ENCODE measurements at regions not wholly inside any gene's neighbourhood (a gene's known extent, or its start where the extent isn't known, plus 50 kb on each side); places are given as distances from the start of the nearest gene placed in this dataset.

- Histone ChIP-seq H3K79me2 (ENCODE audit: control insufficient read depth, insufficient read depth, low read length) (no peaks in the 10 kb centered on the region), H4K20me1 (replicated peaks; ENCODE audit: control insufficient read depth, extremely low read depth, insufficient read depth, low read length) (no peaks in the 10 kb centered on the region), H3K9me3 (replicated peaks; ENCODE audit: control insufficient read depth, insufficient read depth, low read length) (no peaks in the 10 kb centered on the region), H3K36me3 (ENCODE audit: control insufficient read depth in 2 of 2, extremely low read depth in 1 of 2, insufficient read depth in 2 of 2, low read length in 2 of 2) (no peaks in the 10 kb centered on the region), H2AFZ (ENCODE audit: low read depth, low read length) (no peak overlapping the region), H3K27ac (ENCODE audit: insufficient read depth, low read depth, low read length) (peak overlapping the region; percentile 94), H3K9me1 (replicated peaks; ENCODE audit: control insufficient read depth, extremely low read depth, insufficient read depth, low read length) (no peaks in the 10 kb centered on the region), H3K4me1 (ENCODE audit: control insufficient read depth, extremely low read depth, insufficient read depth, low read length) (peaks cover 46% of the 10 kb centered on the region), H3K4me2 (ENCODE audit: insufficient read depth, low read length) (peak overlapping the region; percentile 34), H3K4me3 (replicated peaks in 1 of 3; ENCODE audit: insufficient read depth in 1 of 3, low read depth in 1 of 3, low read length in 3 of 3) (no peak overlapping the region), H3K27me3 (ENCODE audit: control insufficient read depth in 2 of 2, insufficient read depth in 2 of 2, low read length in 2 of 2) (no peaks in the 10 kb centered on the region), H3K9ac (replicated peaks; ENCODE audit: extremely low read depth, insufficient read depth, low read length) (no peak overlapping the region)
- BruUV-seq (replicated peaks): no TSS peak
- CTCF ChIA-PET: interaction anchor here (1.2 kb wide), 1 partner anchor 11 kb away, joined by 4 read pairs; no protein-coding TSS in a partner anchor
- dilution Hi-C loops (cut with MboI; ENCODE audit: extremely low pct_ligation_motif_present, low sequenced_read_pairs) (no loop called here), intact Hi-C loops (cut with micrococcal nuclease) (loop anchor here (2.0 to 10.0 kb wide), 5 partner anchors 225 to 1161 kb away; no protein-coding TSS in a partner anchor)
- POLR2A ChIA-PET: no interaction called here
- TF ChIP-seq POLR2AphosphoS5 (IDR thresholded peaks at IDR 0.05; ENCODE audit: insufficient read depth, low read depth, low read length) (no peak), GATA2 (IDR thresholded peaks at IDR 0.05; ENCODE audit: insufficient read depth, insufficient read length, low read depth, low read length) (peak; percentile 23)
- DNase-seq (ENCODE audit: low read depth, low spot score) (no peak), FAIRE-seq (no peak)
These were observed 470.7 kb upstream of the AKR1E2 start for GRCh38 chr10:4355350-4355749.

GRCh38 chr10:4354382-4354812 lies 471.6 kb upstream of the AKR1E2 start:
- peak overlapping the region; percentile 25 for H2AFZ ChIP-seq (ENCODE audit: low read depth, low read length)
- H3K4me2 ChIP-seq (ENCODE audit: insufficient read depth, low read length): peak overlapping the region; percentile 56
- TF ChIP-seq MYC (IDR thresholded peaks at IDR 0.05; ENCODE audit: low read depth, low read length) (no peak), GATA2 (IDR thresholded peaks at IDR 0.05; ENCODE audit: insufficient read depth, insufficient read length, low read depth, low read length) (no peak), CTCF (IDR thresholded peaks at IDR 0.05; ENCODE audit: extremely low read depth in 1 of 2, insufficient read depth in 1 of 2, low read depth in 1 of 2, low read length in 2 of 2) (no peak), MAX (IDR thresholded peaks at IDR 0.05; ENCODE audit: insufficient read depth, insufficient read length) (no peak), JUN (IDR thresholded peaks at IDR 0.05; ENCODE audit: borderline replicate concordance, insufficient read depth, insufficient read length, low read depth) (no peak), FOS (IDR thresholded peaks at IDR 0.05; ENCODE audit: borderline replicate concordance, insufficient read depth, low read length) (no peak), POLR2AphosphoS5 (IDR thresholded peaks at IDR 0.05; ENCODE audit: insufficient read depth, low read depth, low read length) (no peak), POLR2A (IDR thresholded peaks at IDR 0.05; ENCODE audit: low read depth, low read length) (no peak), EZH2 (IDR thresholded peaks at IDR 0.05; ENCODE audit: borderline replicate concordance, low read depth, low read length, severe bottlenecking) (no peak)
- H3K27ac ChIP-seq (ENCODE audit: insufficient read depth, low read depth, low read length): peak overlapping the region; percentile 94
- H4K20me1 ChIP-seq (replicated peaks; ENCODE audit: control insufficient read depth, extremely low read depth, insufficient read depth, low read length): no peaks in the 10 kb centered on the region
- no peaks in the 10 kb centered on the region for H3K36me3 ChIP-seq (ENCODE audit: control insufficient read depth in 2 of 2, extremely low read depth in 1 of 2, insufficient read depth in 2 of 2, low read length in 2 of 2)
- H3K79me2 ChIP-seq (ENCODE audit: control insufficient read depth, insufficient read depth, low read length): no peaks in the 10 kb centered on the region
- no peaks in the 10 kb centered on the region for H3K9me3 ChIP-seq (replicated peaks; ENCODE audit: control insufficient read depth, insufficient read depth, low read length)
- ChIA-PET CTCF (interaction anchor here (1.2 to 1.4 kb wide), 3 partner anchors 10 to 126 kb away, joined by 3 to 4 read pairs (median 3); no protein-coding TSS in a partner anchor), POLR2A (no interaction called here)
- H3K4me3 ChIP-seq (replicated peaks in 1 of 3; ENCODE audit: insufficient read depth in 1 of 3, low read depth in 1 of 3, low read length in 3 of 3): no peak overlapping the region
- dilution Hi-C loops (cut with MboI; ENCODE audit: extremely low pct_ligation_motif_present, low sequenced_read_pairs): no loop called here
- no peaks in the 10 kb centered on the region for H3K9me1 ChIP-seq (replicated peaks; ENCODE audit: control insufficient read depth, extremely low read depth, insufficient read depth, low read length)
- intact Hi-C loops (cut with micrococcal nuclease): loop anchor here (1.0 to 10.0 kb wide), 14 partner anchors 18 to 1160 kb away; no protein-coding TSS in a partner anchor
- BruUV-seq (replicated peaks): TSS peak; percentile 64
- no peaks in the 10 kb centered on the region for H3K27me3 ChIP-seq (ENCODE audit: control insufficient read depth in 2 of 2, insufficient read depth in 2 of 2, low read length in 2 of 2)
- DNase-seq (ENCODE audit: low read depth, low spot score) (no peak), FAIRE-seq (no peak)
- H3K4me1 ChIP-seq (ENCODE audit: control insufficient read depth, extremely low read depth, insufficient read depth, low read length): peaks cover 46% of the 10 kb centered on the region
- H3K9ac ChIP-seq (replicated peaks; ENCODE audit: extremely low read depth, insufficient read depth, low read length): peak overlapping the region; percentile 77
